ENCODE measurements at regions not wholly inside any gene's neighbourhood (a gene's known extent, or its start where the extent isn't known, plus 50 kb on each side); places are given as distances from the start of the nearest gene placed in this dataset.

DNA sequence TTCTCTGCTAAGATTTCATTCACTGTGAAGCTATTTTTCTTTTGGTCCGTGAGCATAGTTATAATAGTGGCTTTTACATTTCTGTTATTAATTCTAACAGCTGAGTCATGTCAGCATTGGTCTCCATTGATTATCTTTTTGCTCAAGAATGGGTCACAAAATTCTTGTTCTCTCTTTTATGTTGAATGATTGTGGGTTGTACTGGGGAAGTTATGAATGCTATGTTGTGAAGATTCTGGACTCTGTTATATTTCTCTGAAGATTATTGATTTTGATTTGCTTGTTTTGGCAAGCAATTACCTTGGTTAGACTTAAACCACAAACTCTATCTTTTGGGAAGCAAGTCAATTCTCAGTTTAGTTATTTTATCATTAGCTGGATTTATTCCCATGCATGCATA is 98.8 kb downstream of the IRX5 start:
- ChIA-PET POLR2A (no interaction called here), CTCF (interaction anchor here (0.6 to 1.4 kb wide), 2 partner anchors 53 to 71 kb away, joined by 3 read pairs; no protein-coding TSS in a partner anchor)
- no peak for DNase-seq (ENCODE audit: extremely low spot score)
- TF ChIP-seq ZNF384 (IDR thresholded peaks at IDR 0.05), result no peak
- TF ChIP-seq BHLHE40 (IDR thresholded peaks at IDR 0.05; ENCODE audit: borderline replicate concordance), result no peak

DNA sequence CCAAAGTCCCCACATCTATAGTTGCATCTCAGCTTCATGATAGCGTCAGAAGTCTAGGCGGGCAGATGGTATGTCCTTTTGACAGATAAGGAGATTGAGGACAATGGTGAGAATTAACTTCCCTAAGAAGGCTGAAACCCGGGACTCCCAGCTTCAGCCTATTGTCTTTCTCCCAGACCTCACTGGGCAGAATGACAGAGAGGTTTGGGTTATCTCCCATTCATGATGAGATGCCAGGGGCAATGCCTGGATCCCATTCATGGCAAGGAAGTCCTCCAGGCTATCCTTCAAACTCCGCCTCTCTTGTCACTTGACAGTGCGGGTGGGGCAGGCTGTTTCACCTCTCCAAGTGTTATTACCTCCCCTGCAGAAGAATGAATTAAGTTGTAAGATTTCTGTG is 100.3 kb downstream of the IRX5 start:
- ChIA-PET POLR2A (no interaction called here), CTCF (interaction anchor here (0.9 kb wide), 1 partner anchor 10 kb away, joined by 3 read pairs; no protein-coding TSS in a partner anchor)
- no peak for TF ChIP-seq ARNT (IDR thresholded peaks at IDR 0.05)
- no peak for TF ChIP-seq SUZ12 (IDR thresholded peaks at IDR 0.05)
- TF ChIP-seq ZNF384 (IDR thresholded peaks at IDR 0.05), result no peak
- TF ChIP-seq CTBP1 (IDR thresholded peaks at IDR 0.05; ENCODE audit: borderline replicate concordance), result no peak
- TF ChIP-seq NFRKB (IDR thresholded peaks at IDR 0.05), result no peak
- no peak for TF ChIP-seq FOXA1 (IDR thresholded peaks at IDR 0.05)
- no peak for TF ChIP-seq L3MBTL2 (conservative IDR thresholded peaks at IDR 0.05)
- no peak for TF ChIP-seq BHLHE40 (IDR thresholded peaks at IDR 0.05; ENCODE audit: borderline replicate concordance)
- TF ChIP-seq FOXK2 (IDR thresholded peaks at IDR 0.05), result no peak
- no peak for TF ChIP-seq SP1 (IDR thresholded peaks at IDR 0.05)
- TF ChIP-seq, protein P1, sequence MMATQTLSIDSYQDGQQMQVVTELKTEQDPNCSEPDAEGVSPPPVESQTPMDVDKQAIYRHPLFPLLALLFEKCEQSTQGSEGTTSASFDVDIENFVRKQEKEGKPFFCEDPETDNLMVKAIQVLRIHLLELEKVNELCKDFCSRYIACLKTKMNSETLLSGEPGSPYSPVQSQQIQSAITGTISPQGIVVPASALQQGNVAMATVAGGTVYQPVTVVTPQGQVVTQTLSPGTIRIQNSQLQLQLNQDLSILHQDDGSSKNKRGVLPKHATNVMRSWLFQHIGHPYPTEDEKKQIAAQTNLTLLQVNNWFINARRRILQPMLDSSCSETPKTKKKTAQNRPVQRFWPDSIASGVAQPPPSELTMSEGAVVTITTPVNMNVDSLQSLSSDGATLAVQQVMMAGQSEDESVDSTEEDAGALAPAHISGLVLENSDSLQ (IDR thresholded peaks at IDR 0.05), result no peak
- no peak for TF ChIP-seq LEF1 (IDR thresholded peaks at IDR 0.05; ENCODE audit: borderline replicate concordance)
- TF ChIP-seq FOXM1 (IDR thresholded peaks at IDR 0.05; ENCODE audit: borderline replicate concordance), result no peak
- TF ChIP-seq ELF4 (IDR thresholded peaks at IDR 0.05), result no peak
- no peak for TF ChIP-seq TARDBP (IDR thresholded peaks at IDR 0.05)
- no peak for TF ChIP-seq HDGF (IDR thresholded peaks at IDR 0.05; ENCODE audit: borderline replicate concordance)
- DNase-seq (ENCODE audit: extremely low spot score), result no peak

DNA sequence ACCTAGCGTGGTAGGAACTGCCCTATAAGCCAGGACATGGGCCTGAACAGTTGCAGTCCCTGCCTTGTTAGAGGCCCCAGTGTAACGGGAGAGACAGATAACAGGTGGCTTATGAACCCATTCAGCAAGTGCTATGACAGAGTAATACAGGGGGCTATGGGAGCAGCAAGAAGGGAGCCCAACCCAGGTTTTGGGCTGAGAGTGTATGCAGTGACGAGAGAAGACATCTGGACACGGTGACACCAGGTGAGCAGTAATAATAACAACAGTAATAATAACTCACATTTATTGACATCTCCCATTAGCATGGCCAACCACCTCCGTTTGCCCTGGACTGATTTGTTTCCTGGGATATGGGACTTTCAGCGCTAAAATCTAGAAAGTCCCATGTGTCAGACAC is 100.8 kb downstream of the IRX5 start:
- POLR2A ChIA-PET, result no interaction called here
- CTCF ChIA-PET, result no interaction called here
- no peak for DNase-seq (ENCODE audit: extremely low spot score)
- TF ChIP-seq ZNF384 (IDR thresholded peaks at IDR 0.05) (no peak), FOXA1 (IDR thresholded peaks at IDR 0.05) (no peak), L3MBTL2 (conservative IDR thresholded peaks at IDR 0.05) (no peak), FOXK2 (IDR thresholded peaks at IDR 0.05) (no peak), SUZ12 (IDR thresholded peaks at IDR 0.05) (no peak), ELF4 (IDR thresholded peaks at IDR 0.05) (no peak), NFRKB (IDR thresholded peaks at IDR 0.05) (no peak), TARDBP (IDR thresholded peaks at IDR 0.05) (no peak), FOXM1 (IDR thresholded peaks at IDR 0.05; ENCODE audit: borderline replicate concordance) (no peak), SP1 (IDR thresholded peaks at IDR 0.05) (no peak), BHLHE40 (IDR thresholded peaks at IDR 0.05; ENCODE audit: borderline replicate concordance) (no peak), ARNT (IDR thresholded peaks at IDR 0.05) (no peak), CTBP1 (IDR thresholded peaks at IDR 0.05; ENCODE audit: borderline replicate concordance) (no peak)
- TF ChIP-seq, protein P1 (IDR thresholded peaks at IDR 0.05), result no peak

- CTCF ChIA-PET, result interaction anchor here (0.6 to 1.2 kb wide), 5 partner anchors 24 to 748 kb away, joined by 3 to 4 read pairs (median 3); no protein-coding TSS in a partner anchor
- TF ChIP-seq SP1 (IDR thresholded peaks at IDR 0.05) (no peak), ELF4 (IDR thresholded peaks at IDR 0.05) (no peak), LEF1 (IDR thresholded peaks at IDR 0.05; ENCODE audit: borderline replicate concordance) (no peak), CTBP1 (IDR thresholded peaks at IDR 0.05; ENCODE audit: borderline replicate concordance) (no peak), ZNF384 (IDR thresholded peaks at IDR 0.05) (no peak), HDGF (IDR thresholded peaks at IDR 0.05; ENCODE audit: borderline replicate concordance) (no peak), BHLHE40 (IDR thresholded peaks at IDR 0.05; ENCODE audit: borderline replicate concordance) (no peak), L3MBTL2 (conservative IDR thresholded peaks at IDR 0.05) (no peak), FOXK2 (IDR thresholded peaks at IDR 0.05) (no peak), NFRKB (IDR thresholded peaks at IDR 0.05) (no peak), SUZ12 (IDR thresholded peaks at IDR 0.05) (no peak), TARDBP (IDR thresholded peaks at IDR 0.05) (no peak)
- DNase-seq (ENCODE audit: extremely low spot score), result no peak
- POLR2A ChIA-PET, result no interaction called here
Measured at GRCh38 chr16:55033225-55034156, 102.8 kb downstream of the IRX5 start.

GRCh38 chr16:55035029-55035428 is 104.4 kb downstream of the IRX5 start:
- ChIA-PET POLR2A (no interaction called here), CTCF (interaction anchor here (0.7 to 1.8 kb wide), 9 partner anchors 9 to 336 kb away, joined by 3 to 10 read pairs (median 3); no protein-coding TSS in a partner anchor)
- TF ChIP-seq L3MBTL2 (conservative IDR thresholded peaks at IDR 0.05) (no peak), ARNT (IDR thresholded peaks at IDR 0.05) (no peak), LEF1 (IDR thresholded peaks at IDR 0.05; ENCODE audit: borderline replicate concordance) (no peak), FOXM1 (IDR thresholded peaks at IDR 0.05; ENCODE audit: borderline replicate concordance) (no peak), TARDBP (IDR thresholded peaks at IDR 0.05) (no peak), NFRKB (IDR thresholded peaks at IDR 0.05) (no peak)
- TF ChIP-seq, protein P1 (IDR thresholded peaks at IDR 0.05), result no peak
- DNase-seq (ENCODE audit: extremely low spot score), result peak; percentile 74

- DNase-seq (ENCODE audit: extremely low spot score), result no peak
- ChIA-PET CTCF (interaction anchor here (0.7 to 1.8 kb wide), 7 partner anchors 8 to 335 kb away, joined by 3 to 10 read pairs (median 5); no protein-coding TSS in a partner anchor), POLR2A (no interaction called here)
- no peak for TF ChIP-seq ZNF384 (IDR thresholded peaks at IDR 0.05)
- no peak for TF ChIP-seq L3MBTL2 (conservative IDR thresholded peaks at IDR 0.05)
- TF ChIP-seq FOXK2 (IDR thresholded peaks at IDR 0.05), result no peak
- no peak for TF ChIP-seq SUZ12 (IDR thresholded peaks at IDR 0.05)
- no peak for TF ChIP-seq TARDBP (IDR thresholded peaks at IDR 0.05)
- no peak for TF ChIP-seq NFRKB (IDR thresholded peaks at IDR 0.05)
Measured at GRCh38 chr16:55035956-55036355, 105.3 kb downstream of the IRX5 start.

Measured in HEK293T (cell line).